HG03280 (cell line): ENCODE measurements at regions not wholly inside any gene's neighbourhood (a gene's known extent, or its start where the extent isn't known, plus 50 kb on each side); places are given as distances from the start of the nearest gene placed in this dataset.

Experiments used
- ATAC-seq: cut with Tn5 transposase; IDR thresholded peaks from one replicate; pipeline ENCODE4 v1.9.1; 2021; ENCODE audit warnings: mild to moderate bottlenecking, moderate library complexity; ENCODE audit not compliant: unreplicated experiment

- ATAC-seq: no peak
Observed at GRCh38 chr10:55398497-55398882, 597.5 kb upstream of the PCDH15 start.

GRCh38 chr10:55397777-55398496 lies 596.9 kb upstream of the PCDH15 start:
- ATAC-seq: no peak

GRCh38 chr10:55378196-55378595 lies 577.2 kb upstream of the PCDH15 start:
- no peak for ATAC-seq

- no peak for ATAC-seq
Observed at GRCh38 chr10:55374917-55375316, 573.9 kb upstream of the PCDH15 start.

GRCh38 chr10:55374060-55374459 lies 573.0 kb upstream of the PCDH15 start:
- no peak for ATAC-seq

GRCh38 chr10:55369670-55370420 lies 568.8 kb upstream of the PCDH15 start:
- ATAC-seq: no peak

GRCh38 chr10:55368467-55368866 lies 567.4 kb upstream of the PCDH15 start:
- no peak for ATAC-seq

GRCh38 chr10:55367555-55367954 lies 566.5 kb upstream of the PCDH15 start:
- ATAC-seq: no peak

- no peak for ATAC-seq
Observed at GRCh38 chr10:55358539-55358938, 557.5 kb upstream of the PCDH15 start.

GRCh38 chr10:55353414-55353813 lies 552.4 kb upstream of the PCDH15 start:
- ATAC-seq: no peak

GRCh38 chr10:55351431-55351830 lies 550.4 kb upstream of the PCDH15 start:
- no peak for ATAC-seq

GRCh38 chr10:55348534-55348933 lies 547.5 kb upstream of the PCDH15 start:
- no peak for ATAC-seq

GRCh38 chr10:55330486-55330885 lies 529.5 kb upstream of the PCDH15 start:
- ATAC-seq: no peak

- no peak for ATAC-seq
Observed at GRCh38 chr10:55329796-55330195, 528.8 kb upstream of the PCDH15 start.

- no peak for ATAC-seq
Observed at GRCh38 chr10:55320187-55320700, 519.2 kb upstream of the PCDH15 start.

- ATAC-seq: no peak
Observed at GRCh38 chr10:55311848-55312635, 511.0 kb upstream of the PCDH15 start.

GRCh38 chr10:55310143-55310542 lies 509.1 kb upstream of the PCDH15 start:
- no peak for ATAC-seq

- ATAC-seq: no peak
Observed at GRCh38 chr10:55305285-55305684, 504.3 kb upstream of the PCDH15 start.

GRCh38 chr10:55287346-55287745 lies 486.3 kb upstream of the PCDH15 start:
- ATAC-seq: no peak

- no peak for ATAC-seq
Observed at GRCh38 chr10:55283031-55283430, 482.0 kb upstream of the PCDH15 start.

- ATAC-seq: no peak
Observed at GRCh38 chr10:55280696-55281095, 479.7 kb upstream of the PCDH15 start.
